NCI-H2227 treated with DMSO at 0.1 percent for 48 hours (cell line): ENCODE measurements at regions not wholly inside any gene's neighbourhood (a gene's known extent, or its start where the extent isn't known, plus 50 kb on each side); places are given as distances from the start of the nearest gene placed in this dataset.

Experiments used
- DNase-seq: peaks from one replicate; lab custom pipeline; 2025; lab: John Stamatoyannopoulos, UW

GRCh38 chr16:73268366-73268993, 220.6 kb upstream of the ZFHX3 start:
- peak; percentile 43 for DNase-seq

DNA sequence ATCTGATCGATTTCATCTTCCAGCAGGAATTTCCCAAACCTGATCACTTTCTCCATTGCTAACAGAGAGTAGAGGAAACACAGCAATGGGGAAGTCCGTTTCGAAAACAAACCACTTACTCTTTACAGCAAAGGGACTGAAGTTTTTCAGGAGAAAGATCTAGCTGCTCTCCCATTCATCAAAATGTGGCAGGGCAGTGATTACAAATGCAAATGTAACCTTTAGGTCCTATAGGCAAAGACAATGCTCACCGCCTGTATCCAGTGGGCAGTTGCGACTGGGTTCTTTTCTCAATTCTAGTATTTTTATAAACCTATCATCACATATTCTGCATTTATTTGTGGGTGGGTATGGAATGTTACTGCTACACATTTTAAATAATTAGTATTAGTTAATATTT, 218.0 kb upstream of the ZFHX3 start:
- no peak for DNase-seq

DNA sequence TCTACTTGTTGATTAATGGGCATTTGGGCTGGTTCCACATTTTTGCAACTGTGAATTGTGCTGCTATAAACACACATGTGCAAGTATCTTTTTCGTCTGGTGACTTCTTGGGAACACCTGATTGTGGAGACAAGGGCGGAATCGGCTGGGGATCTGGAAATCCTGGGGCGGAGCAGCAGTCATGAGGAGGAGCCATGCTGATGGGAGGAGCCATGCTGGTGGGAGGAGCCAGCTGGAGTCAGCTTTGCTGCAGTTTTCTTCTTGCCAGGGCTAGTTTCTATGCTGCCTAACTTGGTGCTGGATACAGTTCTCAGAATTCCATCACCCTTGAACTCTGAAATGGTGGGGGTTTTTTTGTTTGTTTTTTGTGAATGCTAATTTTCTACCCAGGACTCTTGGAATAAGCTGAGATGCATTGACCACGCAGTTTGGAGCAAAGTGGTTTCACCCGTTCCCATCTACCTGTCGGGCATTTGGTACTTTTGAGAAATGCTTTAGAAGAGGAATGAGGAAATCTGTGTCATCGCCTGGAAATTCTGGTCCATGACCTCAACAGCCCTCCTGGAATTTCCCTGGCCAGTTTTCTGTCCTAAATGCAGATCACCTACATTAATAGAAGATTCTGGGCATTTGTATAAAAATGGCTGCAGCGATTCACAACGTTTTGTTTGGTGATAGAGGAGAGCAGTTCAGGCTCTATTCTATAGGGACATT, 217.4 kb upstream of the ZFHX3 start:
- DNase-seq: no peak

DNA sequence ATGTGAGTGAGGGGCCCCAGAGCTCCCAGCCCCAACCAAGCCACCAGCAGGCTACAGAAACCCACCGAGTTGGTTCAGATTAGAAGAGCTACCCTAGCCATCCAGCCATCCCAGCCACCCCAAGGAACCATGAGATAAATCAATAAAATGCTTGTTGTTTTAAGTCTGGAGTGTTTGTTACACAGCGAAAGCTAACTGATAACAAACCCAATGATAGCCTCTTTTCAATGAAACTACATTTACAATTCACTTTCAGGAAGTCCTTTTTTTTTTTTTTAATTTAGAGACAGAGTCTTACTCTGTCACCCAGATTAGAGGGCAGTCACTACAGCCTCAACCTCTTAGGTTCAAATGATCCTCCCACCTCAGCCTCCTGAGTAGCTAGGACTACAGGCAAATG, 215.0 kb upstream of the ZFHX3 start:
- DNase-seq: no peak

GRCh38 chr16:73255031-73255430, 207.1 kb upstream of the ZFHX3 start:
- no peak for DNase-seq

- DNase-seq: no peak
Measured at GRCh38 chr16:73253922-73254480, 206.1 kb upstream of the ZFHX3 start.

GRCh38 chr16:73252446-73252845, 204.5 kb upstream of the ZFHX3 start:
- no peak for DNase-seq

DNA sequence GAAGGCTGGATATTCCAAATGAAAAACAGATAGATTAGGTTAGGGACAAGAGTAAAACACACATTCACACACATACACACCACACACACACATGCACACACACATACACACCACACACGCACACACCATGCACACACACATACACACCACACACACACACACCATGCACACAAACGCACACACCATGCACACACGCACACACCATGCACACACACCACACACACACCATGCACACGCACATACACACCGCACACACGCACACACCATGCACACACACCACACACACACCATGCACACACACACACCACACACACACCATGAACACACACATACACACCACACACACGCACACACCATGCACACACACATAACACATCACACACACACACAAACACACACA, 203.7 kb upstream of the ZFHX3 start:
- DNase-seq: no peak

GRCh38 chr16:73248316-73248715, 200.4 kb upstream of the ZFHX3 start:
- DNase-seq: no peak

- DNase-seq: no peak
Measured at GRCh38 chr16:73240920-73241319, 193.0 kb upstream of the ZFHX3 start.

DNA sequence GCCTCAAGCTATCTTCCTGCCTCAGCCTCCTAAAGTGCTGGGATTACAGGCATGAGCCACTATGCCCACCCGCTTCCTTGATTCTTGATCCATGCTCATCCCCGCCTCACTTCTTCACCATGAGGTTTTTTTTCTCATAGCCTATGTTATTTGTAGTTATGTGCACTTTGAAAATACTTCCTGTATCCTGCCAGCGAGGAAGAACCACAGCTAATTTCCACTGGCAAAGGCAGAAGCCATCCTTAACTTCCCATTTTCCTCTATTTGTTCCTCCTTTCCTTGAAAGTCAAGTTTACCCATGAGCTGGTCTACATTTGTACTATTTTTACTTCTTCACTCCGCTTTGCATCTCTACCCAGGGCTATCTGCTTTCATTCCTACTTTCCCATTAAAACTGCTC, 189.7 kb upstream of the ZFHX3 start:
- no peak for DNase-seq

DNA sequence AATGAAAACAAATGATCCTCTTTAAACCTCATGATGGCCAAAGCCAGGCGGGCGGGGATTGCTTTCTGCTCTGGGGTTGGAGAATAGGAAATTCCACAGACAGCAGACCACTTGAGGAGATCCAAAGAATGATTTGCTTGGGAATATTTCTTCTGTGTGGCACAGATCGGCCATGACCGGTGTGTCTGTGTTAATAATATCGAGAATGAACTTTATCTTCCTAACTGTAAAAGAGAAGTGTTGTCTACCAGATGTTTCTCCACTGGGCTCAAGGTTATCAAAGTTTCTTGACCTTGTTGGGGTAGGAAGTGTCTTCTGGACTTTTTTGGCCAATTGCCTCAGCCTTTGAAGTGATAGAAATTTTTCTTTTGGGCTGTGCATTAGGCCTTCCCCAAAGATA, 186.6 kb upstream of the ZFHX3 start:
- DNase-seq: no peak

DNA sequence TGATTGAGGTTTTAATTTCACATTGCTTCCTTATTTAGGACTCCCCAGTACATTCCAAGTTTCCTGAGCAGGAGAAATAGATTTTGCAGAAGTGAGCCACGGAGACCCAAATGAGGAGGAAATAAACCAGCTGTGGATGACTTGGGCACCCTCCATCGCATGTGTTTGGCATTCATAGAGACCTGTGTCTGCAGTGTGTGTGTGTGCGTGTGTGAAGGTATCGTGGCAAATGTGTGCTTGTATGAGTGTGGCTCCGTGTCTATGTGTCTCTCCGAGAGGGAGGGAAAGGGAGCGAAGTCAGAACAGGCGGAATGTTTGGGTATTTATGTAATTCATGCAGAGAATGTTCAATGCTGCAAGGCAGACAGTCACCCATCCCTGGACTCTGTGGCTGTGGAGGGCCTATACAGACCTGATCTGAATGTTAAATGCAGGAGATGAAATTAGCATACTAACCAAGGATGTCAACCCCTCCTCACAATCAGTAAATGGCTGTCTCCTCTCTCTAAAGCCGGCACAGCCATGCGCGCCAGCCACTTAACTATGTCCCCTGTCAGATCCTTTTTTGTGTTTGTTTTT, 186.0 kb upstream of the ZFHX3 start:
- DNase-seq: peak; percentile 2

DNA sequence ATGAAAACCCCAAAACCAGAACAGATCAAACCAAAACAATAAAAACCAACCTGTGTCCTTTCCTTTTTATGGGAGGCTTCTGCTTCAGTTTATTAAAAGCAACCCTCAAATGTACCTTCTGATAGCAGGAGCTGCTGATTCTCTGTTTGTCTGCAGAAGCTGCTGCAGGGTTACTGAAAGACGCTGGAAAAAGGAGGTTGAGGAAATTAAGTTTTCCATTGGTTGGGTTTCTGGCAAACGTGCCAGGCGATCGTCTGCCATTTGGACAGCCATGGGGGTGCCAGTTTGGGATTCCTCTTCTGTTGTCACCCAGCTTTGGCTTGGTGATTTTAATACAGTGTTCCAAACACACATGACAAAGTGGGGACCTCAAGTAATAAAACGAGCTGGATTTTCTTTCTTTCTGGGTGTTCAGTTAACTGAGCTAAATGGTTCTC, 185.4 kb upstream of the ZFHX3 start:
- DNase-seq: no peak

GRCh38 chr16:73232555-73233328, 184.8 kb upstream of the ZFHX3 start:
- DNase-seq: peak; percentile 34

DNA sequence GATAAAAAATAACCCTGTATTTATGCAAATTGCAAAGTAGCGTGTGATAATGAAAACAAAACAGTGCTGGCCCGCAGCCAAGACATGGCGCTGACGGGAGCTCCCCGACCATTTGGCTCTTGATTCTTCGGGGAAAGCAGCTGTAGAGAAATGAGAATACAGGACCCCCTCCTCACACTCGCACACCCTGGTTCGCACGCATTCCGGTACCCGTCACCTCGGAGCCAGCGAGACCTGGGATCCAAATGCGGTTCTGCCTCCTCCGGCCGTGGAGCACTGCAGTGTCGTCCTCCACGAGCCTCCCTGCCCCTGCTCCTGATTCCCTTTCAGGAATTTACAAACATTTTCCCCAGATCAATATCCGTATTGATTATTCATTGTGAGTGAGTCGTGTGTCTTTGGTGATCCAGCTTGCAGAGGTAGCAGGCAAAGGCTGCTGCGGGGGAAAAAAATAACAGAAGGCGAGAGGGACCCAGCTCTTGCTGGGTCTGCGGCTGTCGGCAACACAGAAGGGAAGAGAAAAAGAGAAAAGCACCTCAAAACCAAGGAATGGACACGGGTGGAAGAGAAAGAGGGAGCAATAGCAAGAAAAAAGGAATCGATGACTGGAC, 184.1 kb upstream of the ZFHX3 start:
- DNase-seq: no peak

- no peak for DNase-seq
Measured at GRCh38 chr16:73231379-73231778, 183.5 kb upstream of the ZFHX3 start.

GRCh38 chr16:73230651-73231050, 182.7 kb upstream of the ZFHX3 start:
- no peak for DNase-seq

DNA sequence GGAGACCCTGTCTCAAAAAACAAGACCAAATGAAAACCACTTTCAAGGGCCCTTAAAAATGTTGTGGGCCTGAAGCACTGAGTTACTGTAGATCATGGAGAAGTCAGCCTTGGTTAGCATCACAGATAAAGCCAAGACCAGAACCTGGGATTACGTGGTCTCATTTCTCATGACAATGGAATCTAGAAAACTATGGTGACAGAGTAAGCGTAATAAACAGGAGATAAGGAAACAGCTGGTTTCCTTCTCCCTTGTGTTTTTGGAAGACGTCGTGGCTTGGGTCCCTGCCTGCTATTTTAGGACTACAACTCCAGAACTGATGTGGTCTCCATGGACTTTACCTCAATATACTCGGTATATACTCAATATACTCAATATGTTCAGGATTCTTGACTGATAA, 180.7 kb upstream of the ZFHX3 start:
- DNase-seq: no peak

- DNase-seq: no peak
Measured at GRCh38 chr16:73226675-73227074, 178.7 kb upstream of the ZFHX3 start.

DNA sequence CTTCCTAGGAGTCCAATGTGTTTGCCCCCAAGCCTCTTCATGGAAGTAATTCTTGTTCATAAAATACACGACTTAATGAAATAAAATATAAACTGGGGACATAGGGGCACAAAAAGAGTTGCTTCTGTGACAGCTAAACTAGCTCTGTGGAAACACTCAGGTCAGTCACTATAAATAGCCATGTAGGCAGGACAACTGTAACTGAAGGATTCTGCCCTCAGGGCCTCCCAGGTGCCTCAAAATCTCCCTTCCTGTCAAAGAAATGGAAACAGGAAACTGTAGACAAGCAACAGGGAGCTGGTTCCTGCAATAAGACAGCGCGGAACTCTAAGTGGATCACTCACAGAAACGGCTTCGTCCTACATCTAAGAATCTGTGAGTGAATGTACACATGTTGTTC, 178.1 kb upstream of the ZFHX3 start:
- no peak for DNase-seq

DNA sequence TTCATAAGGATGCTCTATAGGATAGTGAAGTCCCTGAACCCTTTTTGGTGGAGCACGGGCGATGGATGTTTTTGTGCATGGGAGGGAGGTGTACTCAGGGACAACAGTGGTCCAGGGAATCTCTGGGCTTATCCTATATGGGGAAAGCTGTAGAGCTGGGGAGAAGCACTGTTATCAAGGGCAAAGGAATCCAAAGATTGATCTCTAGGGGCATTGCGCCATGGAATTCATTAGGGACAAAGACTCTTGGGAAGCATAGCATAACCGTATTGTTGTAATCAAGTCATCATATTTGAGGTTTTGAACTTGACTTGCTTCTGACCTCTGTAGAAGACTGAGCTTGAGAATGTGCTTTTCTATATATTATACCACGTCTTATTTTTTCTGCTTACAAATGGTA, 172.9 kb upstream of the ZFHX3 start:
- DNase-seq: no peak
